Colonic mucosa (tissue), 4 donors: ENCODE measurements at regions not wholly inside any gene's neighbourhood (a gene's known extent, or its start where the extent isn't known, plus 50 kb on each side); places are given as distances from the start of the nearest gene placed in this dataset.

Experiments used
- DNase-seq: peaks from one replicate; pipeline ENCODE4 v3.0.0-alpha.2; 2020
- H3K27ac ChIP-seq: fragments of 200-600 bp; one replicate; pipeline ENCODE4 v1.8.0; 2021
- H3K27me3 ChIP-seq: fragments of 200-600 bp; one replicate; pipeline ENCODE4 v1.8.0; 2021
- H3K36me3 ChIP-seq: fragments of 200-600 bp; one replicate; pipeline ENCODE4 v1.8.0; 2021
- H3K4me1 ChIP-seq: fragments of 200-600 bp; one replicate; pipeline ENCODE4 v1.8.0; 2021; ENCODE audit warnings: mild to moderate bottlenecking
- H3K4me3 ChIP-seq: fragments of 200-600 bp; one replicate; pipeline ENCODE4 v1.8.0; 2021
- H3K9ac ChIP-seq, 2 donors: one replicate each; pipeline ENCODE4 v1.7.0; 2013; ENCODE audit warnings: control low read depth in 2 of 2, low read depth in 2 of 2, low read length in 2 of 2
- H3K9me3 ChIP-seq: fragments of 200-600 bp; one replicate; pipeline ENCODE4 v1.8.0; 2021
- CTCF ChIP-seq: fragments of 200-600 bp; IDR thresholded peaks from one replicate; pipeline ENCODE4 v1.8.0; 2022; ENCODE audit warnings: antibody characterized with exemption, mild to moderate bottlenecking
- intact Hi-C: fragments of 100-400 bp; cut with DNase I; formaldehyde crosslinking; loops from one replicate; pipeline ENCODE4 v1.14.1; 2022
- donor health status: healthy.
- donor health status: DM: no; HTN: no; CAD: no.
- donor health status: DM: no; HTN: no; CAD: no.

- DNase-seq: no peak
- Histone ChIP-seq H3K27ac (no peak overlapping the region), H3K4me1 (no peaks in the 10 kb centered on the region), H3K27me3 (no peaks in the 10 kb centered on the region), H3K36me3 (no peaks in the 10 kb centered on the region), H3K9me3 (no peaks in the 10 kb centered on the region), H3K9ac (no peak overlapping the region), H3K4me3 (no peak overlapping the region)
- TF ChIP-seq CTCF: no peak
- intact Hi-C loops: no loop called here
Measured at GRCh38 chr5:120765189-120765588, 301.1 kb downstream of the PRR16 start.

- no peak overlapping the region for H3K4me3 ChIP-seq
- no peaks in the 10 kb centered on the region for H3K27me3 ChIP-seq
- no peaks in the 10 kb centered on the region for H3K36me3 ChIP-seq
- H3K27ac ChIP-seq: no peak overlapping the region
- intact Hi-C loops: no loop called here
- no peaks in the 10 kb centered on the region for H3K9me3 ChIP-seq
- no peak overlapping the region for H3K9ac ChIP-seq
- no peak for TF ChIP-seq CTCF
- no peaks in the 10 kb centered on the region for H3K4me1 ChIP-seq
- no peak for DNase-seq
Measured at GRCh38 chr5:120767178-120767820, 303.2 kb downstream of the PRR16 start.

GRCh38 chr5:120769312-120769872 lies 305.3 kb downstream of the PRR16 start:
- TF ChIP-seq CTCF: no peak
- intact Hi-C loops: no loop called here

GRCh38 chr5:120771202-120771601 lies 307.1 kb downstream of the PRR16 start:
- no peak for DNase-seq
- Histone ChIP-seq H3K27me3 (no peaks in the 10 kb centered on the region), H3K36me3 (no peaks in the 10 kb centered on the region), H3K27ac (no peak overlapping the region), H3K4me1 (no peaks in the 10 kb centered on the region), H3K4me3 (no peak overlapping the region), H3K9me3 (no peaks in the 10 kb centered on the region), H3K9ac (no peak overlapping the region)
- intact Hi-C loops: no loop called here
- TF ChIP-seq CTCF: no peak

More at GRCh38 chr5:120769312-120769872, 305.3 kb downstream of the PRR16 start:
- H3K36me3 ChIP-seq: no peaks in the 10 kb centered on the region
- H3K9ac ChIP-seq: no peak overlapping the region
- no peak overlapping the region for H3K27ac ChIP-seq
- no peaks in the 10 kb centered on the region for H3K4me1 ChIP-seq
- DNase-seq: no peak
- no peaks in the 10 kb centered on the region for H3K27me3 ChIP-seq
- no peak overlapping the region for H3K4me3 ChIP-seq
- no peaks in the 10 kb centered on the region for H3K9me3 ChIP-seq

- no peaks in the 10 kb centered on the region for H3K27me3 ChIP-seq
- H3K36me3 ChIP-seq: no peaks in the 10 kb centered on the region
- no peak overlapping the region for H3K27ac ChIP-seq
- no peaks in the 10 kb centered on the region for H3K9me3 ChIP-seq
- TF ChIP-seq CTCF: no peak
- no peak for DNase-seq
- intact Hi-C loops: no loop called here
- H3K9ac ChIP-seq: no peak overlapping the region
- no peak overlapping the region for H3K4me3 ChIP-seq
- no peaks in the 10 kb centered on the region for H3K4me1 ChIP-seq
Measured at GRCh38 chr5:120778491-120779484, 314.7 kb downstream of the PRR16 start.
